ENCODE measurements at regions not wholly inside any gene's neighbourhood (a gene's known extent, or its start where the extent isn't known, plus 50 kb on each side); places are given as distances from the start of the nearest gene placed in this dataset.

GRCh38 chr1:168433238-168433637 lies 110.6 kb downstream of the XCL2 start:
- ATAC-seq (ENCODE audit: low read depth in 2 of 2) (no peak), DNase-seq (no peak)

GRCh38 chr1:168431882-168432281 lies 111.9 kb downstream of the XCL2 start:
- H3K4me1 ChIP-seq (ENCODE audit: control insufficient read depth, insufficient read depth, low read length, poor library complexity, severe bottlenecking), result no peaks in the 10 kb centered on the region
- ATAC-seq (ENCODE audit: low read depth in 2 of 2), result no peak
- H3K27me3 ChIP-seq (ENCODE audit: control insufficient read depth, insufficient read depth, low read length), result no peaks in the 10 kb centered on the region
- no peaks in the 10 kb centered on the region for H3K36me3 ChIP-seq (ENCODE audit: control insufficient read depth, insufficient read depth, low read length)
- no peaks in the 10 kb centered on the region for H3K9me3 Mint-ChIP-seq
- H3K36me3 Mint-ChIP-seq, result no peaks in the 10 kb centered on the region
- H3K4me1 Mint-ChIP-seq, result no peaks in the 10 kb centered on the region
- no peak overlapping the region for H3K4me3 Mint-ChIP-seq
- H3K27me3 Mint-ChIP-seq, result no peaks in the 10 kb centered on the region
- H3K27ac Mint-ChIP-seq, result peak overlapping the region in 1 of 3 donors; percentile 11
- H3K9me3 ChIP-seq (ENCODE audit: control insufficient read depth in 2 of 2, low read length in 2 of 2), result no peaks in the 10 kb centered on the region
- no peak overlapping the region for H3K4me3 ChIP-seq (ENCODE audit: low read depth, low read length)
- no peak for DNase-seq
- H3K27ac ChIP-seq (ENCODE audit: insufficient read depth, low read length, poor library complexity, severe bottlenecking), result no peak overlapping the region

More at GRCh38 chr1:168433238-168433637, 110.6 kb downstream of the XCL2 start:
- Mint-ChIP-seq H3K27me3 (no peaks in the 10 kb centered on the region), H3K36me3 (no peaks in the 10 kb centered on the region), H3K4me3 (no peak overlapping the region), H3K27ac (peak overlapping the region in 1 of 3 donors; percentile 15), H3K4me1 (no peaks in the 10 kb centered on the region), H3K9me3 (no peaks in the 10 kb centered on the region)
- Histone ChIP-seq H3K4me3 (ENCODE audit: low read depth, low read length) (no peak overlapping the region), H3K27ac (ENCODE audit: insufficient read depth, low read length, poor library complexity, severe bottlenecking) (no peak overlapping the region), H3K27me3 (ENCODE audit: control insufficient read depth, insufficient read depth, low read length) (no peaks in the 10 kb centered on the region), H3K9me3 (ENCODE audit: control insufficient read depth in 2 of 2, low read length in 2 of 2) (no peaks in the 10 kb centered on the region), H3K36me3 (ENCODE audit: control insufficient read depth, insufficient read depth, low read length) (no peaks in the 10 kb centered on the region), H3K4me1 (ENCODE audit: control insufficient read depth, insufficient read depth, low read length, poor library complexity, severe bottlenecking) (no peaks in the 10 kb centered on the region)

GRCh38 chr1:168430321-168430720 lies 113.5 kb downstream of the XCL2 start:
- H3K4me3 ChIP-seq (ENCODE audit: low read depth, low read length), result no peak overlapping the region
- H3K27ac Mint-ChIP-seq, result peak overlapping the region in 1 of 3 donors; percentile 45
- ATAC-seq (ENCODE audit: low read depth in 2 of 2) (no peak), DNase-seq (no peak)
- H3K27me3 Mint-ChIP-seq, result no peaks in the 10 kb centered on the region
- H3K27ac ChIP-seq (ENCODE audit: insufficient read depth, low read length, poor library complexity, severe bottlenecking), result no peak overlapping the region
- no peaks in the 10 kb centered on the region for H3K4me1 ChIP-seq (ENCODE audit: control insufficient read depth, insufficient read depth, low read length, poor library complexity, severe bottlenecking)
- no peaks in the 10 kb centered on the region for H3K36me3 Mint-ChIP-seq
- no peaks in the 10 kb centered on the region for H3K4me1 Mint-ChIP-seq
- H3K36me3 ChIP-seq (ENCODE audit: control insufficient read depth, insufficient read depth, low read length), result no peaks in the 10 kb centered on the region
- no peaks in the 10 kb centered on the region for H3K9me3 Mint-ChIP-seq
- H3K9me3 ChIP-seq (ENCODE audit: control insufficient read depth in 2 of 2, low read length in 2 of 2), result no peaks in the 10 kb centered on the region
- H3K27me3 ChIP-seq (ENCODE audit: control insufficient read depth, insufficient read depth, low read length), result no peaks in the 10 kb centered on the region
- H3K4me3 Mint-ChIP-seq, result no peak overlapping the region

- H3K4me3 Mint-ChIP-seq, result no peak overlapping the region
- no peaks in the 10 kb centered on the region for H3K9me3 ChIP-seq (ENCODE audit: control insufficient read depth in 2 of 2, low read length in 2 of 2)
- no peak overlapping the region for H3K27ac Mint-ChIP-seq
- no peaks in the 10 kb centered on the region for H3K36me3 Mint-ChIP-seq
- DNase-seq (no peak), ATAC-seq (ENCODE audit: low read depth in 2 of 2) (no peak)
- peaks cover 0 to 6% (median 2%) of the 10 kb centered on the region in 4 donors for H3K4me1 Mint-ChIP-seq
- H3K4me3 ChIP-seq (ENCODE audit: low read depth, low read length), result no peak overlapping the region
- no peaks in the 10 kb centered on the region for H3K27me3 Mint-ChIP-seq
- H3K27me3 ChIP-seq (ENCODE audit: control insufficient read depth, insufficient read depth, low read length), result no peaks in the 10 kb centered on the region
- H3K9me3 Mint-ChIP-seq, result peaks cover 0 to 1% (median 0%) of the 10 kb centered on the region in 7 donors
- H3K27ac ChIP-seq (ENCODE audit: insufficient read depth, low read length, poor library complexity, severe bottlenecking), result no peak overlapping the region
- no peaks in the 10 kb centered on the region for H3K4me1 ChIP-seq (ENCODE audit: control insufficient read depth, insufficient read depth, low read length, poor library complexity, severe bottlenecking)
- no peaks in the 10 kb centered on the region for H3K36me3 ChIP-seq (ENCODE audit: control insufficient read depth, insufficient read depth, low read length)
These were observed 115.6 kb downstream of the XCL2 start for GRCh38 chr1:168428063-168428731.

- Histone ChIP-seq H3K27ac (ENCODE audit: insufficient read depth, low read length, poor library complexity, severe bottlenecking) (no peak overlapping the region), H3K4me3 (ENCODE audit: low read depth, low read length) (no peak overlapping the region), H3K36me3 (ENCODE audit: control insufficient read depth, insufficient read depth, low read length) (no peaks in the 10 kb centered on the region), H3K4me1 (ENCODE audit: control insufficient read depth, insufficient read depth, low read length, poor library complexity, severe bottlenecking) (peaks cover 7% of the 10 kb centered on the region), H3K9me3 (ENCODE audit: control insufficient read depth in 2 of 2, low read length in 2 of 2) (no peaks in the 10 kb centered on the region), H3K27me3 (ENCODE audit: control insufficient read depth, insufficient read depth, low read length) (no peaks in the 10 kb centered on the region)
- Mint-ChIP-seq H3K27ac (no peak overlapping the region), H3K4me1 (peaks cover 0 to 16% (median 11%) of the 10 kb centered on the region in 4 donors), H3K27me3 (no peaks in the 10 kb centered on the region), H3K36me3 (no peaks in the 10 kb centered on the region), H3K9me3 (peaks cover 0 to 2% (median 0%) of the 10 kb centered on the region in 7 donors), H3K4me3 (no peak overlapping the region)
- DNase-seq, result no peak
- ATAC-seq (ENCODE audit: low read depth in 2 of 2), result no peak
These were observed 116.7 kb downstream of the XCL2 start for GRCh38 chr1:168427051-168427450.

- ATAC-seq (ENCODE audit: low read depth in 2 of 2), result no peak
- Histone ChIP-seq H3K4me1 (ENCODE audit: control insufficient read depth, insufficient read depth, low read length, poor library complexity, severe bottlenecking) (peaks cover 26% of the 10 kb centered on the region), H3K36me3 (ENCODE audit: control insufficient read depth, insufficient read depth, low read length) (no peaks in the 10 kb centered on the region), H3K9me3 (ENCODE audit: control insufficient read depth in 2 of 2, low read length in 2 of 2) (no peaks in the 10 kb centered on the region), H3K27ac (ENCODE audit: insufficient read depth, low read length, poor library complexity, severe bottlenecking) (no peak overlapping the region), H3K27me3 (ENCODE audit: control insufficient read depth, insufficient read depth, low read length) (no peaks in the 10 kb centered on the region), H3K4me3 (ENCODE audit: low read depth, low read length) (no peak overlapping the region)
- Mint-ChIP-seq H3K27ac (no peak overlapping the region), H3K4me1 (peaks cover 14 to 29% (median 28%) of the 10 kb centered on the region in 4 donors), H3K36me3 (no peaks in the 10 kb centered on the region), H3K9me3 (peaks cover 0 to 2% (median 0%) of the 10 kb centered on the region in 7 donors), H3K27me3 (no peaks in the 10 kb centered on the region), H3K4me3 (no peak overlapping the region)
- no peak for DNase-seq
These were observed 119.5 kb downstream of the XCL2 start for GRCh38 chr1:168424281-168424680.

- Mint-ChIP-seq H3K27me3 (no peaks in the 10 kb centered on the region), H3K4me3 (no peak overlapping the region), H3K9me3 (peaks cover 0 to 2% (median 0%) of the 10 kb centered on the region in 7 donors), H3K36me3 (no peaks in the 10 kb centered on the region), H3K27ac (peak overlapping the region; percentile 36 to 91 (median 52)), H3K4me1 (peaks cover 14 to 33% (median 28%) of the 10 kb centered on the region in 4 donors)
- no peaks in the 10 kb centered on the region for H3K9me3 ChIP-seq (ENCODE audit: control insufficient read depth in 2 of 2, low read length in 2 of 2)
- no peak for ATAC-seq (ENCODE audit: low read depth in 2 of 2)
- no peaks in the 10 kb centered on the region for H3K36me3 ChIP-seq (ENCODE audit: control insufficient read depth, insufficient read depth, low read length)
- peak overlapping the region; percentile 71 for H3K27ac ChIP-seq (ENCODE audit: insufficient read depth, low read length, poor library complexity, severe bottlenecking)
- H3K4me1 ChIP-seq (ENCODE audit: control insufficient read depth, insufficient read depth, low read length, poor library complexity, severe bottlenecking), result peaks cover 26% of the 10 kb centered on the region
- H3K4me3 ChIP-seq (ENCODE audit: low read depth, low read length), result peak overlapping the region; percentile 64
- H3K27me3 ChIP-seq (ENCODE audit: control insufficient read depth, insufficient read depth, low read length), result no peaks in the 10 kb centered on the region
- DNase-seq, result no peak
These were observed 121.5 kb downstream of the XCL2 start for GRCh38 chr1:168422203-168422847.
